Osteoblast (primary cell): ENCODE measurements at regions not wholly inside any gene's neighbourhood (a gene's known extent, or its start where the extent isn't known, plus 50 kb on each side); places are given as distances from the start of the nearest gene placed in this dataset.
A peak's percentile ranks its signal among the peaks of the same experiment; 100 is the strongest.

Source experiments
- DNase-seq: peaks from one replicate; pipeline ENCODE4 v3.0.0; 2011; ENCODE audit warnings: low spot score, mixed read lengths; ENCODE audit not compliant: insufficient read length; ENCODE audit errors: missing footprints
- H2AFZ ChIP-seq: 2 replicates; pipeline ENCODE4 v1.6.0; 2011; ENCODE audit warnings: mild to moderate bottlenecking, low read length
- H3K27ac ChIP-seq: 2 replicates; pipeline ENCODE4 v1.5.1; 2011; ENCODE audit warnings: mild to moderate bottlenecking, low read depth, low read length, moderate library complexity
- H3K27me3 ChIP-seq: 2 replicates; pipeline ENCODE4 v1.6.0; 2012; ENCODE audit warnings: mild to moderate bottlenecking, control low read depth, inconsistent platforms, low read length, moderate library complexity; ENCODE audit not compliant: insufficient read depth
- H3K36me3 ChIP-seq: 2 replicates; pipeline ENCODE4 v1.5.1; 2011; ENCODE audit warnings: mild to moderate bottlenecking, low read length, control low read depth, moderate library complexity; ENCODE audit not compliant: insufficient read depth
- H3K4me1 ChIP-seq: 2 replicates; pipeline ENCODE4 v1.5.1; 2011; ENCODE audit warnings: mild to moderate bottlenecking, low read length, control low read depth, moderate library complexity; ENCODE audit not compliant: insufficient read depth
- H3K4me2 ChIP-seq: 2 replicates; pipeline ENCODE4 v1.6.0; 2011; ENCODE audit warnings: mild to moderate bottlenecking, low read length; ENCODE audit not compliant: insufficient read depth
- H3K4me3 ChIP-seq: fragments of 200-600 bp; sonication (generic); 3 replicates; pipeline ENCODE4 v1.5.1; 2012; ENCODE audit warnings: mild to moderate bottlenecking, low read length, inconsistent platforms; ENCODE audit not compliant: insufficient read depth
- H3K79me2 ChIP-seq: 2 replicates; pipeline ENCODE4 v1.6.0; 2012; ENCODE audit warnings: mild to moderate bottlenecking, low read length, control low read depth, inconsistent platforms; ENCODE audit not compliant: insufficient read depth
- H3K9me3 ChIP-seq: 2 replicates; pipeline ENCODE4 v1.5.1; 2011; ENCODE audit warnings: low read depth, low read length, control low read depth
- H4K20me1 ChIP-seq: 2 replicates; pipeline ENCODE4 v1.6.0; 2012; ENCODE audit warnings: mild to moderate bottlenecking, low read length, control low read depth; ENCODE audit not compliant: insufficient read depth
- CTCF ChIP-seq: IDR thresholded peaks from 2 replicates; pipeline ENCODE4 v1.5.1; 2011; ENCODE audit warnings: mild to moderate bottlenecking, low read depth, low read length, moderate library complexity; ENCODE audit errors: extremely low read depth

DNA sequence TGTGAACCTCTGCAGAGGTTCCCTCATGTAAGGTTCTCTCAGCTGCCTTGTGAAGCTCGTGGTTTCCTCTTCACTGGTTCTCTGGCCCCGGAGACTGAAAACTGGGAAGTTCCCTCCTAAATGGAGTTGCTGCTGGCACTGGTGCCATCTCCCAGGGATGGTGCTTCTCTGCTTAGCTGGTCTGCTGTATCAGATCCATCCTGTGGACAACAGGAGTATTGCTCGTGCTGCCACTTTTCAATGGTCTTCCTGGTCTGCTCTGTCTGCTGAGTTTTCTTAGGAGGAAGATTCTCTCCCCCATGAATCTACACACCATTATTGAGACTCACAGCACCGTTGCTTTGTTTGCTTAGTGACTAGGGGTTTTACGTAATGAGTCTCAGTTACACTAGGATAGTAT is 247.8 kb downstream of the OTUD1 start:
- no peaks in the 10 kb centered on the region for H3K27me3 ChIP-seq
- H3K9me3 ChIP-seq = no peaks in the 10 kb centered on the region
- no peaks in the 10 kb centered on the region for H3K4me1 ChIP-seq
- no peak overlapping the region for H2AFZ ChIP-seq
- H3K4me2 ChIP-seq = no peak overlapping the region
- H3K4me3 ChIP-seq = no peak overlapping the region
- no peaks in the 10 kb centered on the region for H3K79me2 ChIP-seq
- no peak for DNase-seq
- TF ChIP-seq CTCF = no peak
- no peak overlapping the region for H3K27ac ChIP-seq
- H4K20me1 ChIP-seq = no peaks in the 10 kb centered on the region
- H3K36me3 ChIP-seq = no peaks in the 10 kb centered on the region

- Histone ChIP-seq H3K4me1 (no peaks in the 10 kb centered on the region), H3K9me3 (no peaks in the 10 kb centered on the region), H3K79me2 (no peaks in the 10 kb centered on the region), H3K4me3 (no peak overlapping the region), H3K27ac (no peak overlapping the region), H3K4me2 (no peak overlapping the region), H3K36me3 (no peaks in the 10 kb centered on the region), H2AFZ (no peak overlapping the region), H3K27me3 (peaks cover 5% of the 10 kb centered on the region), H4K20me1 (no peaks in the 10 kb centered on the region)
- TF ChIP-seq CTCF = no peak
- DNase-seq = no peak
Measured at GRCh38 chr10:23692736-23693135, 253.9 kb downstream of the OTUD1 start.

DNA sequence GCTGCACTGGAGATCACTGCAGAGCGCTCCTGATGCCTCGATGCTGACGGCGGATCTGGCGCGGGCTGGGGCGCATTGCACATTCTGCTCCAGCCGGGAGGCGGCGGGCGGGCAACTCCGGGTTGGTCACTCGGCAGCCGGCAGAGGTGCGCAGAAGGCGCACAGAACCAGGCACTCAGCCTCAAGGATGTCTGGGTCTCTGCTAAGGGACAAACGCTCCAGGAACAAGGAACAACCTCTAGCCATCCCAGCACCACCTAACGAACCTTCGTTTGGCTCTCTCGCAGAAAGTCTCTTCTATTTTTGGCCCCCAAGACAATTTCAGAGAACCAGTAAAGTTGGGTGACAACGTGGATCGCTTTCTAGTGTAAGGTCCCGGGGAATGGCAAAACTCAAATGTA is 254.6 kb downstream of the OTUD1 start:
- H3K27ac ChIP-seq = no peak overlapping the region
- peak; percentile 69 for DNase-seq
- H3K9me3 ChIP-seq = no peaks in the 10 kb centered on the region
- TF ChIP-seq CTCF = no peak
- no peaks in the 10 kb centered on the region for H4K20me1 ChIP-seq
- H3K27me3 ChIP-seq = peaks cover 5% of the 10 kb centered on the region
- H3K36me3 ChIP-seq = no peaks in the 10 kb centered on the region
- no peak overlapping the region for H2AFZ ChIP-seq
- H3K4me2 ChIP-seq = no peak overlapping the region
- H3K79me2 ChIP-seq = no peaks in the 10 kb centered on the region
- H3K4me1 ChIP-seq = no peaks in the 10 kb centered on the region
- H3K4me3 ChIP-seq = no peak overlapping the region

DNA sequence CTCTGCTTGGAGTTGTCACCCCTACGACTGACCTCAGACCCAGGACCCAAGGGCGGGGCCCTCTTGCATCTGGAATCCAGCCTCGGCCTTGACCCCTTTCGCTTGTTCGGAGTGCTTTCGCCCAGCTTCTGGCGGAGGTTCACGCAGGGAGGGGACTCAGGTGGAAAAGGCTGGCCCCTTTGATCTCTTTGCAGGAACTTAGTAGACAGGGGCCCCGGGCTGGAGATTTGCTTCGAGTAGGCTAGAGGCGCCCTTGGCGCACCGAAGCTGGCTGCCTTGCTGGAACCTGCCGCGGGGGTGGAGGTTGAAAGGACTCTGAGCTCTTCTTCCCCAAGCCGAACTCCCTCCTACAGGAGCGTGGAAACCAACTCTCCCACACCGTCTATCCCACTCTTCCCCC is 255.1 kb downstream of the OTUD1 start:
- H3K79me2 ChIP-seq = no peaks in the 10 kb centered on the region
- H4K20me1 ChIP-seq = no peaks in the 10 kb centered on the region
- TF ChIP-seq CTCF = no peak
- H3K4me1 ChIP-seq = no peaks in the 10 kb centered on the region
- H3K36me3 ChIP-seq = no peaks in the 10 kb centered on the region
- peaks cover 5% of the 10 kb centered on the region for H3K27me3 ChIP-seq
- H3K4me3 ChIP-seq = no peak overlapping the region
- no peak for DNase-seq
- H3K9me3 ChIP-seq = no peaks in the 10 kb centered on the region
- H3K4me2 ChIP-seq = no peak overlapping the region
- H3K27ac ChIP-seq = no peak overlapping the region
- no peak overlapping the region for H2AFZ ChIP-seq
